K562 (cell line): ENCODE measurements at regions not wholly inside any gene's neighbourhood (a gene's known extent, or its start where the extent isn't known, plus 50 kb on each side); places are given as distances from the start of the nearest gene placed in this dataset.

Source experiments
- ATAC-seq: fragments of 200-7000 bp; cut with Tn5 transposase; 3 replicates; pipeline ENCODE4 v1.9.1; 2020; ENCODE audit warnings: moderate library complexity
- BruUV-seq: library from RNA; stranded (reverse); fragments of 400-500 nt; replicated peaks from 2 replicates; lab custom pipeline; 2021; lab: Mats Ljungman, UMichigan
- CTCF ChIA-PET: fragments of 300-600 bp; formaldehyde crosslinking; extraction: SDS; loops from one replicate; lab custom pipeline; 2021; ENCODE audit warnings: low intra/inter-chr PET ratio; lab: Yijun Ruan, JAX
- POLR2A ChIA-PET: fragments of 300-600, 350-650 bp; sonication (Branson Sonifier 250); formaldehyde crosslinking; extraction: SDS; loops from one replicate; lab custom pipeline; 2021; ENCODE audit warnings: antibody characterized with exemption, inconsistent platforms; lab: Yijun Ruan, JAX
- DNase-seq, 4 experiments: peaks; one replicate each; pipeline versions ENCODE4 v3.0.0 to v3.0.0-alpha.2; 2011 to 2018; ENCODE audit warnings: low spot score in 3 of 4, mixed read lengths in 3 of 4; ENCODE audit errors: extremely low read depth in 1 of 4
- FAIRE-seq: peaks from 2 replicates; lab custom pipeline; 2011; peaks lifted over from hg19 to GRCh38; lab: Jason Lieb, UNC
- H2AFZ ChIP-seq: 2 replicates; pipeline ENCODE4 v1.6.0; 2011; ENCODE audit warnings: low read depth, low read length, control low read depth, inconsistent platforms
- H3K27ac ChIP-seq: fragments of 200-600 bp; 3 replicates; pipeline ENCODE4 v1.8.0; 2011; ENCODE audit warnings: low read depth, mild to moderate bottlenecking, control low read depth, inconsistent platforms, low read length, moderate library complexity, mixed read lengths; ENCODE audit errors: extremely low read depth
- H3K27me3 ChIP-seq, 2 experiments: fragments of 300-600 bp in 1 of 2; 2 replicates in 1 of 2; 3 replicates in 1 of 2; pipeline versions ENCODE4 v1.6.0 to v1.8.0; 2011; ENCODE audit warnings: inconsistent platforms in 2 of 2, low read length in 2 of 2, mild to moderate bottlenecking in 1 of 2, mixed read lengths in 1 of 2, moderate library complexity in 1 of 2; ENCODE audit not compliant: control insufficient read depth in 2 of 2, insufficient read depth in 2 of 2
- H3K36me3 ChIP-seq: fragments of 300-600 bp; 3 replicates; pipeline ENCODE4 v1.8.0; 2011; ENCODE audit warnings: mild to moderate bottlenecking, low read length, inconsistent platforms; ENCODE audit not compliant: control insufficient read depth, insufficient read depth
- H3K4me1 ChIP-seq, 2 experiments: fragments of 200-600 bp in 1 of 2; replicated peaks in 1 of 2; 2 replicates in 1 of 2; 3 replicates in 1 of 2; pipeline versions ENCODE4 v1.5.1 to v1.8.0; 2011; ENCODE audit warnings: inconsistent platforms in 2 of 2, low read length in 2 of 2, mild to moderate bottlenecking in 1 of 2, mixed read lengths in 1 of 2, moderate library complexity in 1 of 2; ENCODE audit not compliant: control insufficient read depth in 2 of 2, insufficient read depth in 2 of 2
- H3K4me2 ChIP-seq: 2 replicates; pipeline ENCODE4 v1.6.1; 2011; ENCODE audit warnings: low read length, control low read depth, inconsistent platforms, mixed read lengths; ENCODE audit not compliant: insufficient read depth
- H3K4me3 ChIP-seq: fragments of 200-600 bp; sonication (generic), shearing (Covaris generic); 2 replicates; pipeline ENCODE4 v1.5.1; 2016; ENCODE audit warnings: control low read depth, inconsistent platforms
- H3K79me2 ChIP-seq: fragments of 200-600 bp; 3 replicates; pipeline ENCODE4 v1.8.0; 2011; ENCODE audit warnings: low read length, inconsistent platforms; ENCODE audit not compliant: control insufficient read depth, insufficient read depth
- H3K9ac ChIP-seq, 2 experiments: 2 replicates each; pipeline versions ENCODE4 v1.6.0 to v1.6.1; 2011; ENCODE audit warnings: low read depth in 2 of 2, low read length in 2 of 2, control low read depth in 1 of 2, inconsistent platforms in 1 of 2, mild to moderate bottlenecking in 1 of 2, mixed read lengths in 1 of 2; ENCODE audit not compliant: insufficient read depth in 1 of 2
- H3K9me1 ChIP-seq: one replicate; pipeline ENCODE4 v1.6.0; 2011; ENCODE audit warnings: inconsistent platforms, mild to moderate bottlenecking, low read length, moderate library complexity; ENCODE audit not compliant: control insufficient read depth, insufficient read depth
- H3K9me3 ChIP-seq: replicated peaks from 2 replicates; pipeline ENCODE4 v1.5.1; 2011; ENCODE audit warnings: low read depth, low read length, inconsistent platforms; ENCODE audit not compliant: control insufficient read depth, insufficient read depth
- H4K20me1 ChIP-seq: replicated peaks from 2 replicates; pipeline ENCODE4 v1.6.1; 2011; ENCODE audit warnings: low read length, inconsistent platforms, mixed read lengths; ENCODE audit not compliant: control insufficient read depth, insufficient read depth
- WGBS: fragments of 100-300 bp; shearing (Covaris generic); methylation state at CpG from one replicate; pipeline ENCODE4 v1.1.6; 2016; ENCODE audit warnings: low coverage, mixed read lengths; ENCODE audit not compliant: insufficient coverage; ENCODE audit errors: missing lambda C conversion rate; 5-methylcytosine and 5-hydroxymethylcytosine counted together
- in situ Hi-C: fragments of 300-500 bp; cut with MboI; formaldehyde crosslinking; loops from 4 replicates; pipeline ENCODE4 v1.15.0; 2018; ENCODE audit warnings: inconsistent platforms, mixed read lengths
- intact Hi-C: fragments of 100-400 bp; cut with micrococcal nuclease; formaldehyde crosslinking; loops from 2 replicates; pipeline ENCODE4 v1.14.2; 2022
- TF ChIP-seq, protein P1 (sequence below): fragments of 450-650 bp; IDR thresholded peaks from 2 replicates; pipeline ENCODE4 v1.6.1; 2014; ENCODE audit warnings: low read depth, mild to moderate bottlenecking, moderate library complexity, borderline replicate concordance
- TF ChIP-seq, protein P2 (sequence below): sonication (generic); formaldehyde crosslinking; IDR thresholded peaks from 2 replicates; pipeline ENCODE4 v1.8.0; 2022; ENCODE audit warnings: missing genetic modification reagents, mild to moderate bottlenecking, borderline replicate concordance
- TF ChIP-seq, protein P3 (sequence below): sonication (generic); formaldehyde crosslinking; IDR thresholded peaks from 2 replicates; pipeline ENCODE4 v1.8.0; 2022; ENCODE audit warnings: missing genetic modification reagents, mild to moderate bottlenecking, borderline replicate concordance

DNA sequence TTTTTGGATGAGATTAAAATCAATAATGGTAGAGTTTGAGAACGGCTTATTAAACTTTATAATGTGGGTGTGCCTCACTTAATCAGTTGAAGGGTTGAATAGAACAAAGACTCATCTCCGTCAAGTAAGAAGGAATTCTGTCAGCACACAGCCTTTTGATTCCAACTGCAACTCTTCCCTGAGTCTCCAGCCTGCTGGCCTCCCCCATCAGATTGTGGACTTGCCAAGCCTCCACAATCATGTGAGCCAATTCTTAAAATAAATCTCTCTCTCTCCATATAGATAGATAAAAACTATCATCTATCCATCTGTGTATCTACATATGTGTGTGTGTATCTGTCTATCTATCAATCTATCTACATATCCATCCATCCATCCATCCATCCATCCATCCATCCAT lies 127.4 kb upstream of the BTG1 start:
- H3K9me1 ChIP-seq, result no peaks in the 10 kb centered on the region
- TF ChIP-seq, protein P1, sequence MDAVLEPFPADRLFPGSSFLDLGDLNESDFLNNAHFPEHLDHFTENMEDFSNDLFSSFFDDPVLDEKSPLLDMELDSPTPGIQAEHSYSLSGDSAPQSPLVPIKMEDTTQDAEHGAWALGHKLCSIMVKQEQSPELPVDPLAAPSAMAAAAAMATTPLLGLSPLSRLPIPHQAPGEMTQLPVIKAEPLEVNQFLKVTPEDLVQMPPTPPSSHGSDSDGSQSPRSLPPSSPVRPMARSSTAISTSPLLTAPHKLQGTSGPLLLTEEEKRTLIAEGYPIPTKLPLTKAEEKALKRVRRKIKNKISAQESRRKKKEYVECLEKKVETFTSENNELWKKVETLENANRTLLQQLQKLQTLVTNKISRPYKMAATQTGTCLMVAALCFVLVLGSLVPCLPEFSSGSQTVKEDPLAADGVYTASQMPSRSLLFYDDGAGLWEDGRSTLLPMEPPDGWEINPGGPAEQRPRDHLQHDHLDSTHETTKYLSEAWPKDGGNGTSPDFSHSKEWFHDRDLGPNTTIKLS, result no peak
- TF ChIP-seq, protein P2, sequence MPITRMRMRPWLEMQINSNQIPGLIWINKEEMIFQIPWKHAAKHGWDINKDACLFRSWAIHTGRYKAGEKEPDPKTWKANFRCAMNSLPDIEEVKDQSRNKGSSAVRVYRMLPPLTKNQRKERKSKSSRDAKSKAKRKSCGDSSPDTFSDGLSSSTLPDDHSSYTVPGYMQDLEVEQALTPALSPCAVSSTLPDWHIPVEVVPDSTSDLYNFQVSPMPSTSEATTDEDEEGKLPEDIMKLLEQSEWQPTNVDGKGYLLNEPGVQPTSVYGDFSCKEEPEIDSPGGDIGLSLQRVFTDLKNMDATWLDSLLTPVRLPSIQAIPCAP (CRISPR knock-in tag), result no peak
- TF ChIP-seq, protein P3, sequence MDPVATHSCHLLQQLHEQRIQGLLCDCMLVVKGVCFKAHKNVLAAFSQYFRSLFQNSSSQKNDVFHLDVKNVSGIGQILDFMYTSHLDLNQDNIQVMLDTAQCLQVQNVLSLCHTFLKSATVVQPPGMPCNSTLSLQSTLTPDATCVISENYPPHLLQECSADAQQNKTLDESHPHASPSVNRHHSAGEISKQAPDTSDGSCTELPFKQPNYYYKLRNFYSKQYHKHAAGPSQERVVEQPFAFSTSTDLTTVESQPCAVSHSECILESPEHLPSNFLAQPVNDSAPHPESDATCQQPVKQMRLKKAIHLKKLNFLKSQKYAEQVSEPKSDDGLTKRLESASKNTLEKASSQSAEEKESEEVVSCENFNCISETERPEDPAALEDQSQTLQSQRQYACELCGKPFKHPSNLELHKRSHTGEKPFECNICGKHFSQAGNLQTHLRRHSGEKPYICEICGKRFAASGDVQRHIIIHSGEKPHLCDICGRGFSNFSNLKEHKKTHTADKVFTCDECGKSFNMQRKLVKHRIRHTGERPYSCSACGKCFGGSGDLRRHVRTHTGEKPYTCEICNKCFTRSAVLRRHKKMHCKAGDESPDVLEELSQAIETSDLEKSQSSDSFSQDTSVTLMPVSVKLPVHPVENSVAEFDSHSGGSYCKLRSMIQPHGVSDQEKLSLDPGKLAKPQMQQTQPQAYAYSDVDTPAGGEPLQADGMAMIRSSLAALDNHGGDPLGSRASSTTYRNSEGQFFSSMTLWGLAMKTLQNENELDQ (CRISPR knock-in tag), result no peak
- TF ChIP-seq, all 486 proteins: peak for 0
- no TSS peak for BruUV-seq
- whole genome bisulfite sequencing, result 60% methylated on average over 2 of the region's 2 CpGs
- FAIRE-seq (no peak), DNase-seq (no peak), ATAC-seq (no peak)
- Histone ChIP-seq H3K9ac (no peak overlapping the region), H3K4me1 (0 out of 5 replicates have a peak, but pooled peaks cover 0 to 3% of the 10 kb centered on the region in 2 experiments), H3K9me3 (no peaks in the 10 kb centered on the region), H3K79me2 (no peaks in the 10 kb centered on the region), H3K36me3 (no peaks in the 10 kb centered on the region), H2AFZ (no peak overlapping the region), H3K27me3 (no peaks in the 10 kb centered on the region), H4K20me1 (no peaks in the 10 kb centered on the region), H3K4me2 (no peak overlapping the region), H3K4me3 (no peak overlapping the region), H3K27ac (no peak overlapping the region)
- CTCF ChIA-PET, result no interaction called here
- POLR2A ChIA-PET, result no interaction called here
- in situ Hi-C loops, result no loop called here
- intact Hi-C loops, result loop anchor here (1.0 kb wide), 1 partner anchor 36 kb away; no protein-coding TSS in a partner anchor
